GM23338 (cell line): ENCODE measurements at regions not wholly inside any gene's neighbourhood (a gene's known extent, or its start where the extent isn't known, plus 50 kb on each side); places are given as distances from the start of the nearest gene placed in this dataset.

ENCODE experiments used
- TF ChIP-seq, protein P1 (sequence below), 2 experiments: fragments of 200-600 bp in 1 of 2; sonication (generic) in 1 of 2; conservative IDR thresholded peaks; 2 replicates each; pipeline versions ENCODE4 v1.5.1 to v1.6.1; 2016 to 2017; ENCODE audit warnings: antibody characterized with exemption in 2 of 2, low read depth in 2 of 2, mild to moderate bottlenecking in 2 of 2, moderate library complexity in 1 of 2
- TF ChIP-seq, protein P2 (sequence below): IDR thresholded peaks from one replicate; pipeline ENCODE4 v1.6.1; 2018; ENCODE audit warnings: antibody characterized with exemption; ENCODE audit not compliant: unreplicated experiment

- TF ChIP-seq, protein P1, sequence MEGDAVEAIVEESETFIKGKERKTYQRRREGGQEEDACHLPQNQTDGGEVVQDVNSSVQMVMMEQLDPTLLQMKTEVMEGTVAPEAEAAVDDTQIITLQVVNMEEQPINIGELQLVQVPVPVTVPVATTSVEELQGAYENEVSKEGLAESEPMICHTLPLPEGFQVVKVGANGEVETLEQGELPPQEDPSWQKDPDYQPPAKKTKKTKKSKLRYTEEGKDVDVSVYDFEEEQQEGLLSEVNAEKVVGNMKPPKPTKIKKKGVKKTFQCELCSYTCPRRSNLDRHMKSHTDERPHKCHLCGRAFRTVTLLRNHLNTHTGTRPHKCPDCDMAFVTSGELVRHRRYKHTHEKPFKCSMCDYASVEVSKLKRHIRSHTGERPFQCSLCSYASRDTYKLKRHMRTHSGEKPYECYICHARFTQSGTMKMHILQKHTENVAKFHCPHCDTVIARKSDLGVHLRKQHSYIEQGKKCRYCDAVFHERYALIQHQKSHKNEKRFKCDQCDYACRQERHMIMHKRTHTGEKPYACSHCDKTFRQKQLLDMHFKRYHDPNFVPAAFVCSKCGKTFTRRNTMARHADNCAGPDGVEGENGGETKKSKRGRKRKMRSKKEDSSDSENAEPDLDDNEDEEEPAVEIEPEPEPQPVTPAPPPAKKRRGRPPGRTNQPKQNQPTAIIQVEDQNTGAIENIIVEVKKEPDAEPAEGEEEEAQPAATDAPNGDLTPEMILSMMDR (conservative IDR thresholded peaks at IDR 0.05; ENCODE audit: low read depth in 2 of 2) = no peak
- TF ChIP-seq, protein P2, sequence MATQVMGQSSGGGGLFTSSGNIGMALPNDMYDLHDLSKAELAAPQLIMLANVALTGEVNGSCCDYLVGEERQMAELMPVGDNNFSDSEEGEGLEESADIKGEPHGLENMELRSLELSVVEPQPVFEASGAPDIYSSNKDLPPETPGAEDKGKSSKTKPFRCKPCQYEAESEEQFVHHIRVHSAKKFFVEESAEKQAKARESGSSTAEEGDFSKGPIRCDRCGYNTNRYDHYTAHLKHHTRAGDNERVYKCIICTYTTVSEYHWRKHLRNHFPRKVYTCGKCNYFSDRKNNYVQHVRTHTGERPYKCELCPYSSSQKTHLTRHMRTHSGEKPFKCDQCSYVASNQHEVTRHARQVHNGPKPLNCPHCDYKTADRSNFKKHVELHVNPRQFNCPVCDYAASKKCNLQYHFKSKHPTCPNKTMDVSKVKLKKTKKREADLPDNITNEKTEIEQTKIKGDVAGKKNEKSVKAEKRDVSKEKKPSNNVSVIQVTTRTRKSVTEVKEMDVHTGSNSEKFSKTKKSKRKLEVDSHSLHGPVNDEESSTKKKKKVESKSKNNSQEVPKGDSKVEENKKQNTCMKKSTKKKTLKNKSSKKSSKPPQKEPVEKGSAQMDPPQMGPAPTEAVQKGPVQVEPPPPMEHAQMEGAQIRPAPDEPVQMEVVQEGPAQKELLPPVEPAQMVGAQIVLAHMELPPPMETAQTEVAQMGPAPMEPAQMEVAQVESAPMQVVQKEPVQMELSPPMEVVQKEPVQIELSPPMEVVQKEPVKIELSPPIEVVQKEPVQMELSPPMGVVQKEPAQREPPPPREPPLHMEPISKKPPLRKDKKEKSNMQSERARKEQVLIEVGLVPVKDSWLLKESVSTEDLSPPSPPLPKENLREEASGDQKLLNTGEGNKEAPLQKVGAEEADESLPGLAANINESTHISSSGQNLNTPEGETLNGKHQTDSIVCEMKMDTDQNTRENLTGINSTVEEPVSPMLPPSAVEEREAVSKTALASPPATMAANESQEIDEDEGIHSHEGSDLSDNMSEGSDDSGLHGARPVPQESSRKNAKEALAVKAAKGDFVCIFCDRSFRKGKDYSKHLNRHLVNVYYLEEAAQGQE = no peak
These were observed 226.6 kb downstream of the B3GLCT start for GRCh38 chr13:31426395-31426794.
